ENCODE measurements at regions not wholly inside any gene's neighbourhood (a gene's known extent, or its start where the extent isn't known, plus 50 kb on each side); places are given as distances from the start of the nearest gene placed in this dataset.

- no peak for ATAC-seq (ENCODE audit: low FRiP score)
- no peak for TF ChIP-seq CTCF (IDR thresholded peaks at IDR 0.05)
- DNase-seq (ENCODE audit: low spot score): no peak
Observed at GRCh38 chr10:130834170-130834569, 477.4 kb downstream of the TCERG1L start.

- ATAC-seq (ENCODE audit: low FRiP score) (no peak), DNase-seq (ENCODE audit: low spot score) (no peak)
- no peak for TF ChIP-seq CTCF (IDR thresholded peaks at IDR 0.05)
Observed at GRCh38 chr10:130834573-130834972, 476.9 kb downstream of the TCERG1L start.

- ATAC-seq (ENCODE audit: low FRiP score): no peak
- DNase-seq (ENCODE audit: low spot score): no peak
- TF ChIP-seq CTCF (IDR thresholded peaks at IDR 0.05): no peak
Observed at GRCh38 chr10:130835068-130835467, 476.5 kb downstream of the TCERG1L start.

- no peak for TF ChIP-seq CTCF (IDR thresholded peaks at IDR 0.05)
- DNase-seq (ENCODE audit: low spot score): no peak
- ATAC-seq (ENCODE audit: low FRiP score): no peak
Observed at GRCh38 chr10:130836344-130836743, 475.2 kb downstream of the TCERG1L start.

GRCh38 chr10:130843051-130843653 lies 468.4 kb downstream of the TCERG1L start:
- ATAC-seq (ENCODE audit: low FRiP score): no peak
- no peak for TF ChIP-seq CTCF (IDR thresholded peaks at IDR 0.05)
- no peak for DNase-seq (ENCODE audit: low spot score)

GRCh38 chr10:130844310-130844709 lies 467.2 kb downstream of the TCERG1L start:
- no peak for ATAC-seq (ENCODE audit: low FRiP score)
- no peak for TF ChIP-seq CTCF (IDR thresholded peaks at IDR 0.05)
- DNase-seq (ENCODE audit: low spot score): no peak

GRCh38 chr10:130847170-130847569 lies 464.4 kb downstream of the TCERG1L start:
- DNase-seq (ENCODE audit: low spot score) (no peak), ATAC-seq (ENCODE audit: low FRiP score) (no peak)
- no peak for TF ChIP-seq CTCF (IDR thresholded peaks at IDR 0.05)
